HCT116 (cell line): ENCODE measurements at regions not wholly inside any gene's neighbourhood (a gene's known extent, or its start where the extent isn't known, plus 50 kb on each side); places are given as distances from the start of the nearest gene placed in this dataset.

Experiments
- EZH2 ChIP-seq: fragments of 200-600 bp; sonication (generic); IDR thresholded peaks from 2 replicates; pipeline ENCODE4 v1.6.1; 2017; ENCODE audit warnings: antibody characterized with exemption, mixed run types
- POLR2AphosphoS5 ChIP-seq: IDR thresholded peaks from 2 replicates; pipeline ENCODE4 v1.6.1; 2011; ENCODE audit warnings: mild to moderate bottlenecking, low read depth, low read length, moderate library complexity
- TF ChIP-seq, protein P1 (sequence below), 3 experiments: fragments of 200-600 bp in 1 of 3; sonication (generic) in 1 of 3; IDR thresholded peaks in 2 of 3; conservative IDR thresholded peaks in 1 of 3; 2 replicates each; pipeline ENCODE4 v1.5.1; 2012 to 2017; ENCODE audit warnings: low read depth in 2 of 3, low read length in 2 of 3, antibody characterized with exemption in 1 of 3, borderline replicate concordance in 1 of 3, control low read depth in 1 of 3, mild to moderate bottlenecking in 1 of 3, mixed read lengths in 1 of 3, mixed run types in 1 of 3, moderate library complexity in 1 of 3; ENCODE audit not compliant: insufficient read depth in 1 of 3

- TF ChIP-seq POLR2AphosphoS5 (no peak), EZH2 (no peak)
- TF ChIP-seq, protein P1, sequence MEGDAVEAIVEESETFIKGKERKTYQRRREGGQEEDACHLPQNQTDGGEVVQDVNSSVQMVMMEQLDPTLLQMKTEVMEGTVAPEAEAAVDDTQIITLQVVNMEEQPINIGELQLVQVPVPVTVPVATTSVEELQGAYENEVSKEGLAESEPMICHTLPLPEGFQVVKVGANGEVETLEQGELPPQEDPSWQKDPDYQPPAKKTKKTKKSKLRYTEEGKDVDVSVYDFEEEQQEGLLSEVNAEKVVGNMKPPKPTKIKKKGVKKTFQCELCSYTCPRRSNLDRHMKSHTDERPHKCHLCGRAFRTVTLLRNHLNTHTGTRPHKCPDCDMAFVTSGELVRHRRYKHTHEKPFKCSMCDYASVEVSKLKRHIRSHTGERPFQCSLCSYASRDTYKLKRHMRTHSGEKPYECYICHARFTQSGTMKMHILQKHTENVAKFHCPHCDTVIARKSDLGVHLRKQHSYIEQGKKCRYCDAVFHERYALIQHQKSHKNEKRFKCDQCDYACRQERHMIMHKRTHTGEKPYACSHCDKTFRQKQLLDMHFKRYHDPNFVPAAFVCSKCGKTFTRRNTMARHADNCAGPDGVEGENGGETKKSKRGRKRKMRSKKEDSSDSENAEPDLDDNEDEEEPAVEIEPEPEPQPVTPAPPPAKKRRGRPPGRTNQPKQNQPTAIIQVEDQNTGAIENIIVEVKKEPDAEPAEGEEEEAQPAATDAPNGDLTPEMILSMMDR (IDR thresholded peaks at IDR 0.05 in 2 of 3, conservative IDR thresholded peaks at IDR 0.05 in 1 of 3; ENCODE audit: borderline replicate concordance in 1 of 3, insufficient read depth in 1 of 3, low read depth in 2 of 3, low read length in 2 of 3): no peak
Measured at GRCh38 chr16:17915791-17916190, 420.7 kb downstream of the NPIPA8 start.
